ENCODE measurements at regions not wholly inside any gene's neighbourhood (a gene's known extent, or its start where the extent isn't known, plus 50 kb on each side); places are given as distances from the start of the nearest gene placed in this dataset.
"Not testable (repeated sequence)": the region's sequence is repeated elsewhere in the genome, so short reads cannot be mapped to it uniquely, and the experiment has no call there.

- no peak overlapping the region for H3K9ac ChIP-seq (ENCODE audit: insufficient read length)
- no peaks in the 10 kb centered on the region for H3K9me3 ChIP-seq (ENCODE audit: low read depth, low read length)
- H3K27ac ChIP-seq = no peak overlapping the region
- H3K4me3 ChIP-seq = no peak overlapping the region
- no peaks in the 10 kb centered on the region for H3K36me3 ChIP-seq (ENCODE audit: insufficient read depth, low read length)
- DNase-seq (ENCODE audit: low read depth, low spot score) = no peak
- TF ChIP-seq POLR2AphosphoS5 (IDR thresholded peaks at IDR 0.05; ENCODE audit: borderline replicate concordance, low read depth, low read length) (no peak), FOXP2 (optimal IDR thresholded peaks at IDR 0.05; ENCODE audit: control extremely low read depth, extremely low read length, insufficient read depth) (no peak), EZH2 (IDR thresholded peaks at IDR 0.05) (no peak)
Measured at GRCh38 chr1:94362466-94363058, 55.6 kb upstream of the ABCD3 start.

GRCh38 chr1:94358630-94359599 is 59.3 kb upstream of the ABCD3 start:
- DNase-seq (ENCODE audit: low read depth, low spot score) = no peak
- TF ChIP-seq EZH2 (IDR thresholded peaks at IDR 0.05) = no peak
- TF ChIP-seq POLR2AphosphoS5 (IDR thresholded peaks at IDR 0.05; ENCODE audit: borderline replicate concordance, low read depth, low read length) = no peak
- no peak overlapping the region for H3K27ac ChIP-seq
- H3K9ac ChIP-seq (ENCODE audit: insufficient read length) = no peak overlapping the region
- no peaks in the 10 kb centered on the region for H3K9me3 ChIP-seq (ENCODE audit: low read depth, low read length)
- H3K4me3 ChIP-seq = no peak overlapping the region
- no peaks in the 10 kb centered on the region for H3K36me3 ChIP-seq (ENCODE audit: insufficient read depth, low read length)

GRCh38 chr1:94357661-94358060 is 60.5 kb upstream of the ABCD3 start:
- Histone ChIP-seq H3K9me3 (ENCODE audit: low read depth, low read length) (no peaks in the 10 kb centered on the region), H3K9ac (ENCODE audit: insufficient read length) (no peak overlapping the region), H3K27ac (no peak overlapping the region), H3K4me3 (no peak overlapping the region), H3K36me3 (ENCODE audit: insufficient read depth, low read length) (no peaks in the 10 kb centered on the region)
- DNase-seq (ENCODE audit: low read depth, low spot score) = no peak
- TF ChIP-seq EZH2 (IDR thresholded peaks at IDR 0.05) (no peak), FOXP2 (optimal IDR thresholded peaks at IDR 0.05; ENCODE audit: control extremely low read depth, extremely low read length, insufficient read depth) (no peak)

GRCh38 chr1:94355485-94355980 is 62.7 kb upstream of the ABCD3 start:
- no peak for TF ChIP-seq POLR2AphosphoS5 (IDR thresholded peaks at IDR 0.05; ENCODE audit: borderline replicate concordance, low read depth, low read length)
- TF ChIP-seq FOXP2 (optimal IDR thresholded peaks at IDR 0.05; ENCODE audit: control extremely low read depth, extremely low read length, insufficient read depth) = no peak
- no peak for TF ChIP-seq EZH2 (IDR thresholded peaks at IDR 0.05)
- no peak overlapping the region for H3K4me3 ChIP-seq
- no peaks in the 10 kb centered on the region for H3K9me3 ChIP-seq (ENCODE audit: low read depth, low read length)
- H3K36me3 ChIP-seq (ENCODE audit: insufficient read depth, low read length) = no peaks in the 10 kb centered on the region
- DNase-seq (ENCODE audit: low read depth, low spot score) = no peak
- H3K27ac ChIP-seq = no peak overlapping the region
- no peak overlapping the region for H3K9ac ChIP-seq (ENCODE audit: insufficient read length)

GRCh38 chr1:94351481-94351880 is 66.7 kb upstream of the ABCD3 start:
- TF ChIP-seq POLR2AphosphoS5 (IDR thresholded peaks at IDR 0.05; ENCODE audit: borderline replicate concordance, low read depth, low read length) (no peak), EZH2 (IDR thresholded peaks at IDR 0.05) (no peak), FOXP2 (optimal IDR thresholded peaks at IDR 0.05; ENCODE audit: control extremely low read depth, extremely low read length, insufficient read depth) (no peak)
- Histone ChIP-seq H3K27ac (no peak overlapping the region), H3K9ac (ENCODE audit: insufficient read length) (no peak overlapping the region), H3K36me3 (ENCODE audit: insufficient read depth, low read length) (no peaks in the 10 kb centered on the region), H3K4me3 (no peak overlapping the region), H3K9me3 (ENCODE audit: low read depth, low read length) (no peaks in the 10 kb centered on the region)
- DNase-seq (ENCODE audit: low read depth, low spot score) = no peak

- Histone ChIP-seq H3K9ac (ENCODE audit: insufficient read length) (no peak overlapping the region), H3K9me3 (ENCODE audit: low read depth, low read length) (no peaks in the 10 kb centered on the region), H3K4me3 (no peak overlapping the region), H3K36me3 (ENCODE audit: insufficient read depth, low read length) (no peaks in the 10 kb centered on the region), H3K27ac (no peak overlapping the region)
- TF ChIP-seq EZH2 (IDR thresholded peaks at IDR 0.05) (no peak), FOXP2 (optimal IDR thresholded peaks at IDR 0.05; ENCODE audit: control extremely low read depth, extremely low read length, insufficient read depth) (no peak), POLR2AphosphoS5 (IDR thresholded peaks at IDR 0.05; ENCODE audit: borderline replicate concordance, low read depth, low read length) (no peak)
- DNase-seq (ENCODE audit: low read depth, low spot score) = no peak
Measured at GRCh38 chr1:94350350-94350924, 67.8 kb upstream of the ABCD3 start.

- DNase-seq (ENCODE audit: low read depth, low spot score) = no peak
- Histone ChIP-seq H3K4me3 (no peak overlapping the region), H3K36me3 (ENCODE audit: insufficient read depth, low read length) (no peaks in the 10 kb centered on the region), H3K9me3 (ENCODE audit: low read depth, low read length) (no peaks in the 10 kb centered on the region), H3K9ac (ENCODE audit: insufficient read length) (no peak overlapping the region), H3K27ac (no peak overlapping the region)
- TF ChIP-seq FOXP2 (optimal IDR thresholded peaks at IDR 0.05; ENCODE audit: control extremely low read depth, extremely low read length, insufficient read depth) = no peak
- TF ChIP-seq POLR2AphosphoS5 (IDR thresholded peaks at IDR 0.05; ENCODE audit: borderline replicate concordance, low read depth, low read length) = no peak
- TF ChIP-seq EZH2 (IDR thresholded peaks at IDR 0.05) = no peak
Measured at GRCh38 chr1:94349853-94350252, 68.3 kb upstream of the ABCD3 start.

GRCh38 chr1:94348386-94348785 is 69.8 kb upstream of the ABCD3 start:
- H3K27ac ChIP-seq; H3K9me3 ChIP-seq (ENCODE audit: low read depth, low read length); H3K9ac ChIP-seq (ENCODE audit: insufficient read length); H3K4me3 ChIP-seq; H3K36me3 ChIP-seq (ENCODE audit: insufficient read depth, low read length); DNase-seq (ENCODE audit: low read depth, low spot score): not testable (repeated sequence)

Measured in SK-N-MC (cell line).